ENCODE measurements at regions not wholly inside any gene's neighbourhood (a gene's known extent, or its start where the extent isn't known, plus 50 kb on each side); places are given as distances from the start of the nearest gene placed in this dataset.
"Not testable (repeated sequence)": the region's sequence is repeated elsewhere in the genome, so short reads cannot be mapped to it uniquely, and the experiment has no call there.

GRCh38 chr2:38243186-38243880 is 133.7 kb downstream of the ATL2 start:
- no peak for DNase-seq (ENCODE audit: low read depth)

DNA sequence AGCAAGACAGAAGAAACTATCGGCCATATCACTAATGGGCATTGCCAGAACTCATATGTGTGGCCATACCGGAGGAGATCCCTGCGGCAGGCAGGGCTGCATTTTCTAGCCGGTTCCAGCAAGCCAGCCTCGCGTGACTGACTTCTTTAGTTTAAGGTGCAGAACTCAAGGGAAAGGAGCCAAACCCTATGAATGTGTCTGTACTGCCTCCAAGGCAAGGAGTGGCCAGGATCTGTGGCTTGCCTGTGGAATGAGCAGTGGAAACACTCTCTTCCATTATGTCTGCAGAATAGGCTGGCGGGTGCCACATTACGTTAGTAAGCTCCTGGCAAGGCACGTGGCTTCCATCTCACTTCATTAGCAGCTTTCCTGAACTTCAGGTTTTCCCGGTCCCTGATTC is 137.6 kb downstream of the ATL2 start:
- DNase-seq (ENCODE audit: low read depth): no peak

GRCh38 chr2:38238705-38239104 is 138.4 kb downstream of the ATL2 start:
- not testable (repeated sequence) for DNase-seq (ENCODE audit: low read depth)

DNA sequence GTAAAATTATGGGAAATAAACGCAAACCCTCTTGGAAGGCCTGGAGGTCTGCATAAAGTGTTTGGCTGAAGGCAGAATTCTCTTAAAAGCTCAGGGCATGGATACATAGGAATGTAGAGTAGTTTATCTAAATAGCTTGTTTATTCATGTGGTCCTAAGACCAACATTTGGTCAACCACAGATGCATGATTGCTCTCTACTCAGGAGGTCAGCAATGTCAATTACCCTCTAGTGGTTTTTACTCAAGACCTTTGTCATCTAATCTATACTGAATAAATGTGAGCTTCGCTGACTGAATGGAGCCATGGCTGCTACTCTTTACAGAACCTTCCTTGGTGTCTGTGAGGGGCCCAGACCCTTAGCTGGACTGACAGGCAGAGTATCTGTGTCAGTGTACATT is 139.8 kb downstream of the ATL2 start:
- no peak for DNase-seq (ENCODE audit: low read depth)

DNA sequence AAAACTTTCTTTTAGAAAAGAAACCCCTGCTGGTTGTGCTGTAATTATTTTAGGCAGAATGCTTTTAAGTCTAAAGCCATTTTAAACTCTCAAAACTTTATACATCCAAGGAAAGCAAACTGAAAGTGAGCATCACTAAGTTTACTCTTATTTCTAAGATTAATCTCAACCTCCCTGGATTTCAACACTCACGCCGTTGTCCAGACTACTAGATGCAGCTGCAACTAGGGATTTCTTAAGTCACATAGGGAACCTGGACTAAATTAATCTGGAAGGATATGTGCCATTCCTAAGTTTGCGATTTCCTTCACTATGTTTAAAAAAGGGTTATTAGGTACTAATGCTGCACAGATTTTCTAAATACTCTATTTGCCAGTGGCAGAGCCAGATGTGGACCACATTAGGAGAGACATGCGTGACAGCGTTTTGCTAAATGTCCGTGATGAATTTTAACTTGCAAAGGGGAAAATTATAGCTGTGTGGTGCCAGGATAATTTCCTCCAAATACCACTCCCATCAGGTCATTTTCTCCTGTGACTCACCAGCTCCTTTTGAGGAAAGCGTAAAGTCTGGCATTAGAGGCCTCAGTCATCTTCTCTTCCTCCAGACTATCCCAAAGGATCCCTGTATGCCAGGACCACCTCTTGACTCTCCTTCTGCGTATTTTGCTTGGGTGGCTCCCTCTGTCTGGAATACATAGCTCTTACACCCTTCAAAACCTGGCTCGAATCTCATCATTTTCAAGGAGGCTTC is 143.7 kb downstream of the ATL2 start:
- DNase-seq (ENCODE audit: low read depth): peak; percentile 50

DNA sequence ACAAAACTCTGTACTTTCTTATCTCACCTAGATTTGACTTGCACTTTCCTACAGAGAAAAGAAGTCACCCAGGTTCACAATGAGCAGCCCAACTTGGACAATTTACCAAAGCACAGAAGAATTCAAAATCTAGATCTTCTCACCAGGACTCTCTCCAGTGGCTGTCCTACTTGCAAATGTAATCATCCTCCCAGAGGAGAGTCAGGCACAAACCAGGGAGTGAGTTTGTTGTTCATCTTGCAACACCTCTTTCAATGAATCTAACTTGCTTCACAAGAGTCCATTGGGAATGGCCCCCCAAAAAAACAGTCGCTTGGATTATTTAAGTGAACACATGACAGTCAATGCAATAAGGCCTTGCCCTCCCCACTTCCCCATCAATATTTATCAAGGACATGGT is 144.6 kb downstream of the ATL2 start:
- no peak for DNase-seq (ENCODE audit: low read depth)

DNA sequence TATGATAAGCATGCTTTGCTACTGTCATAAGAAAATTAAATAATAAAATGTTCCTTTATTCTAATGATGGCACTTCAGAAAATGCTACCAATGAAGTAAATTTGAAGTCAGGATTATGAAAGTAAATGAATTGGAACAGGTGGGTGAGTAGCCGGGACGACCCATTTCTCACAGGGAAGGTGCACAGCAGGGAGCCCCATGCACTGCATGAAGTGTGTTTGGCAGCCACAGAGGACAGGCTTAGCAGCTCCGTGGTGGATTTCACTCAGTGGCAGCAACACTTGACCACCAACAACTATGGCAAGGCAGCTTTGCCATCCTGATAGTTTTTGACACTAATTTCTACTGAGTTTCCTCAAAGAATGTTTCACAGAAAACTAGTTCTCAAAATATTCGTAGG is 146.3 kb downstream of the ATL2 start:
- no peak for DNase-seq (ENCODE audit: low read depth)

GRCh38 chr2:38228753-38229152 is 148.3 kb downstream of the ATL2 start:
- no peak for DNase-seq (ENCODE audit: low read depth)

DNA sequence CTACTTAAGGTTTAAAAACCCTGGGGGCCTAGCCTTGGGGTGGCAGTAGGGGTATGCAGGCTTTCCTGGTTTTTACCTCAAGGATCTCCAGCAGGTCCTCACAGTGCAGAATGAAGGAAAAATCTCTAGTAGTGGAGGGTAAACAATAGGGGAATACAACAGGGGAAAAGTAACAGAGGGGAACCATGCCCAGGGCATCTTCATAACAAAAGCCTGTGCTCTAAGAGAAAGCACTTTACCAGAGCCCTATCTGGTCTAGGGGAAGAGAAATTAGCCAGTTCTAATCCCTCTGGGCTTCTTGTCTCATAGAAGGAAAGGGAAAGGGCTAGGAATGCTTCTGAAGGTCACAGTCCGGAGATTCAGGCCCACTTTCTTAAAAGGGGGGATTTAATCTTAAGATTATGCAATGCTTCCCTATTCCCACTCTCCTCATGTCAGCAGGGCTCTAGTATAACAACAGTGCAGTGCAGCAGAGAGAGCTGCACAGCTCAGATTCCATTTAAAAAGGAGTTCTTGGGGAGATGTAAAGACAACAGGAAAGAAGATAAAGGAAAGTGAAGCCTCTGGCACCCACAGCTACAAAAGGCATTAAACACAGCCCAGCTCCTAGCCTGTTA is 149.0 kb upstream of the CYP1B1 start:
- DNase-seq (ENCODE audit: low read depth): no peak

GRCh38 chr2:38224181-38224580 is 148.2 kb upstream of the CYP1B1 start:
- no peak for DNase-seq (ENCODE audit: low read depth)

GRCh38 chr2:38223256-38223655 is 147.3 kb upstream of the CYP1B1 start:
- DNase-seq (ENCODE audit: low read depth): no peak

DNA sequence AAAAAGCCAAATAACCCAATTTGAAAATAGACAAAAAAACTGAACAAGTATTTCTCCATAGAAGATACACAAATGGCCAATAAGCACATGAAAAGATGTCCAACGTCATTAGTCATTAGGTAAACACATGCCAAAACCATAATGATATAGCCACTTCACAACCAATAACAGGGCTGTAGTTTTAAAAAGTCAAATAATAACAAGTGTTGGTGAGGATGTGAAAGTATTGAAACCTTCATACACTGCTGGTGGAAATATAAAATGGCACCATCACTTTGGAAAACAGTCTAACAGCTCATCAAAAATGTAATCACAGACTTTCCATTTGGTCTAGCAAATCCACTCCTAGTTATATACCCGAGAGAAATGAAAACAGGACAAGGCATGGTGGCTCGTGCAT is 144.2 kb upstream of the CYP1B1 start:
- no peak for DNase-seq (ENCODE audit: low read depth)

DNA sequence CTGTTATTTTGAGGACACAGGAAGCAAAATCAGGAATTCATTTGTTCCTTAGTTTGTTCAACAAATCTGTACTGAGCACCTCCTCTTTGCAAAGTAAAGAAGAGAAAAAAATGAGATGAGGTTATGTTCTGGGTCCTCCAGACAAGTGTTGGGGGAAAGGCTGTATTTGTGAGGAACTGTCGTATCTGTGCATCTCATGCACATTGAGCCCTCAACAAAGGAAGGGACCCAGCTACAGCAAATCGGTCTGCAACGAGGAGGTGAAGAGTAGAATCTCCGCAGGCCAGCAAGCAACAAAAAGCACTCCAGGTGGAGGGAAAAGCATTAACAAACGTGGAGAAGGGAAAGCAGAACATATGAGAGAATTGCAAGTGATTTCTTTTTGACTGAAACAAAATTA is 143.0 kb upstream of the CYP1B1 start:
- no peak for DNase-seq (ENCODE audit: low read depth)

- no peak for DNase-seq (ENCODE audit: low read depth)
These were observed 142.6 kb upstream of the CYP1B1 start for GRCh38 chr2:38218591-38218991.

DNA sequence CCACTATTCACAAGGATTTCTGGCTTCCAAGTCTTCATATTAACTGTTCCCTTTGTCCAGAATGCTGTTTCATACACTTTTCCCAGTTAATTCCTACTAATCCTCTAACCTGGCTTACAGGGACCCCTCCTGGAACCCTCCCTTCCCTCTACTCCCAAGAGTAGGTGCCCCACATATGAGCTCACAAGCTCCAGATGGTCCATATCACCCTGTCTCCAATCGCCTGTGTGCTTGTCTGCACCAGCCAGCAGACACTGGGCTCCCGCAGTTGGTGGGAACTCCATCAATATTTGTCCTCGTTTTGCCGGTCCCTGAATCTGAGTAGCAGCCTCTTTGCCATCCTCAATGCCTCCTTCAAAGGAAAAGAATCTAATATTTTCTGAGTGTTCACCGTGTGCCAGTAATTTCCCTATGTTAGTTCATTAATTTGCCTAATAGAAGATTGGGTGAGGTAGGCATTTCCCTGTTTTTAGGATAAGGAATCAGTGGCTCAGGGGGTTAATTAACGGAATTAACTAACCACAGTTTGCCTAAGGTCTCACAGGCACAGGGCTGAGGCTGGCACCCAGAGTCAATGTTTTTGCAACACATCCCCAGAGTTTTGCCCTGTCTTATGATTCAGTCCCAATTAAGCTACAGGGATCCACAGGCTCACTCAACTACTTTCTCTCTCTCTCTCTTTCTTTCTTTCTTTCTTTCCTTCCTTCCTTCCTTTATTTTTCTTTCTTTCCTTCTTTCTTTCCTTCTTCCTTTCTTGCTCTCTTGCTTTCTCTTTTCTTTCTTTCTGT is 141.6 kb upstream of the CYP1B1 start:
- no peak for DNase-seq (ENCODE audit: low read depth)

- no peak for DNase-seq (ENCODE audit: low read depth)
These were observed 140.9 kb upstream of the CYP1B1 start for GRCh38 chr2:38216886-38217285.

GRCh38 chr2:38215993-38216392 is 140.0 kb upstream of the CYP1B1 start:
- no peak for DNase-seq (ENCODE audit: low read depth)

- no peak for DNase-seq (ENCODE audit: low read depth)
These were observed 139.6 kb upstream of the CYP1B1 start for GRCh38 chr2:38215522-38215921.

DNA sequence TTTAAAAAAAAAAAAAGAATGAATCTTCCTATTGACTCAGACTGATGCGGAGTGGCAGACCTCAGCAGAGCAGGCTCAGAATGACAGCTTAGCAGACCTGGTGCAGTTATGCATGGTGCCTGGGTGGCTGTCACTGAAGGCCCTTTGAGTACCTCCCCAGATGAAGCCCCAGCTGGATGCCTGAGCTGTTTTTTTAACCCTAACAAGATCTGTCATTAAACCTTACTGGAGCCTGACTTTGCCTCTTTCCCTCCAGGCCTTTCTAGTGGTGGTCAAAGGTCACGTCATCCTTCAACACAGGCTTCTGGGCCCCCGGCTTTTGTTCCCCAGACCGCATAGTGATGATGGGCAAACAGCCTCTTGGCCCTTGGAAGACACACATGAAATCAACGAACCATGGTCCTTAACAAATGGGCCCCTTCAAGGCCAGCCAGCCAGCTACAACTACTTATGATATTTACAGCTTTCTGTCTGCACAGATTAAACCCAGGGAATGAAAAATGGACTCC is 138.3 kb upstream of the CYP1B1 start:
- DNase-seq (ENCODE audit: low read depth): no peak

GRCh38 chr2:38213619-38214167 is 137.7 kb upstream of the CYP1B1 start:
- no peak for DNase-seq (ENCODE audit: low read depth)

DNA sequence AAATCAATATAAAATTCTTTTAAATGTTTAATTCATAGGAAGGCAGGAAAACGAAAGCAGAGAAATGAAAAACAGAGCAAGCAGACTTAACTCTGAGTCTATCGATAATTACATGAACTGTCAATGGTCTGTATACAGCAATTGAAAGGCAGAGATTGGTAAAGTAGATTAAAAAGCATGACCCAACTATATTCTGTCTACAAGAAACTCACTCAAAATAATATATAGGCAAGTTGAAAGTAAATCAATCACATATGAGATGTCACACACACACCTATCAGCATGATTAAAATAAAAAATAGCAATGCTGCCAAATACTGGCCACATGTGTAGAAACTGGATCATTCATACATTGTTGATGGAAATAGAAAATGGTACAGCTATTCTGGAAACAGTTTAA is 136.4 kb upstream of the CYP1B1 start:
- DNase-seq (ENCODE audit: low read depth): no peak

- no peak for DNase-seq (ENCODE audit: low read depth)
These were observed 131.2 kb upstream of the CYP1B1 start for GRCh38 chr2:38207168-38207567.

Data from fibroblast of the conjunctiva (primary cell).